ENCODE measurements at regions not wholly inside any gene's neighbourhood (a gene's known extent, or its start where the extent isn't known, plus 50 kb on each side); places are given as distances from the start of the nearest gene placed in this dataset.

GRCh38 chr22:49586873-49587272 lies 240.8 kb downstream of the BRD1 start:
- DNase-seq (ENCODE audit: low spot score), result no peak

GRCh38 chr22:49586244-49586748 lies 241.4 kb downstream of the BRD1 start:
- DNase-seq (ENCODE audit: low spot score), result no peak

- DNase-seq (ENCODE audit: low spot score), result no peak
Measured at GRCh38 chr22:49585461-49586243, 242.0 kb downstream of the BRD1 start.

GRCh38 chr22:49583886-49584505 lies 243.7 kb downstream of the BRD1 start:
- no peak for DNase-seq (ENCODE audit: low spot score)

- DNase-seq (ENCODE audit: low spot score), result no peak
Measured at GRCh38 chr22:49583341-49583740, 244.3 kb downstream of the BRD1 start.

- DNase-seq (ENCODE audit: low spot score), result no peak
Measured at GRCh38 chr22:49582678-49583077, 245.0 kb downstream of the BRD1 start.

GRCh38 chr22:49582181-49582580 lies 245.5 kb downstream of the BRD1 start:
- no peak for DNase-seq (ENCODE audit: low spot score)

- no peak for DNase-seq (ENCODE audit: low spot score)
Measured at GRCh38 chr22:49580024-49580423, 247.6 kb downstream of the BRD1 start.

GRCh38 chr22:49577168-49578060 lies 250.3 kb downstream of the BRD1 start:
- DNase-seq (ENCODE audit: low spot score), result no peak

GRCh38 chr22:49576241-49577141 lies 251.2 kb downstream of the BRD1 start:
- no peak for DNase-seq (ENCODE audit: low spot score)

- DNase-seq (ENCODE audit: low spot score), result no peak
Measured at GRCh38 chr22:49575703-49576081, 252.0 kb downstream of the BRD1 start.

- no peak for DNase-seq (ENCODE audit: low spot score)
Measured at GRCh38 chr22:49574881-49575702, 252.6 kb downstream of the BRD1 start.

- DNase-seq (ENCODE audit: low spot score), result no peak
Measured at GRCh38 chr22:49574205-49574880, 253.3 kb downstream of the BRD1 start.

- DNase-seq (ENCODE audit: low spot score), result no peak
Measured at GRCh38 chr22:49573109-49573765, 254.4 kb downstream of the BRD1 start.

- DNase-seq (ENCODE audit: low spot score), result no peak
Measured at GRCh38 chr22:49571326-49571725, 256.3 kb downstream of the BRD1 start.

- no peak for DNase-seq (ENCODE audit: low spot score)
Measured at GRCh38 chr22:49570032-49570848, 257.4 kb downstream of the BRD1 start.

GRCh38 chr22:49569286-49570031 lies 258.2 kb downstream of the BRD1 start:
- DNase-seq (ENCODE audit: low spot score), result no peak

- DNase-seq (ENCODE audit: low spot score), result no peak
Measured at GRCh38 chr22:49568751-49569285, 258.9 kb downstream of the BRD1 start.

Data from AG08396 (cell line).